ENCODE measurements at regions not wholly inside any gene's neighbourhood (a gene's known extent, or its start where the extent isn't known, plus 50 kb on each side); places are given as distances from the start of the nearest gene placed in this dataset.

DNA sequence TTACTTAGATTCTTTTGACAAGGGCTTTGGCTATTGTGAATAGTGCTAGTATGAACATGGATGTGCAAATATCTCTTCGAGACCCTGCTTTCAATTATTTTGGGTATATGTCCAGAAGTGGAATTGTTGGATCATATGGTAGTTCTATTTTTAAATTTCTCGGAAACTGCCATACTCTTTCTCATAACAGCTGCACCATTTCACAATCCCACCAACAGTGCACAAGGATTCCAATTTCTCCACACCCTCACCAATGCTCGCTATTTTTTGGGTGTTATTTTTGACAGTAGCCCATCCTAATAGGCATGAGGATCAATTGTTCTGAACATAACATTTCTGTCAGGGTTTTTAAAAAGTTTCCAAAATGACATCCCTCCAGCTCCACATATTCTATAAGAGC is 69.2 kb upstream of the ESR1 start:
- TF ChIP-seq, protein P1, sequence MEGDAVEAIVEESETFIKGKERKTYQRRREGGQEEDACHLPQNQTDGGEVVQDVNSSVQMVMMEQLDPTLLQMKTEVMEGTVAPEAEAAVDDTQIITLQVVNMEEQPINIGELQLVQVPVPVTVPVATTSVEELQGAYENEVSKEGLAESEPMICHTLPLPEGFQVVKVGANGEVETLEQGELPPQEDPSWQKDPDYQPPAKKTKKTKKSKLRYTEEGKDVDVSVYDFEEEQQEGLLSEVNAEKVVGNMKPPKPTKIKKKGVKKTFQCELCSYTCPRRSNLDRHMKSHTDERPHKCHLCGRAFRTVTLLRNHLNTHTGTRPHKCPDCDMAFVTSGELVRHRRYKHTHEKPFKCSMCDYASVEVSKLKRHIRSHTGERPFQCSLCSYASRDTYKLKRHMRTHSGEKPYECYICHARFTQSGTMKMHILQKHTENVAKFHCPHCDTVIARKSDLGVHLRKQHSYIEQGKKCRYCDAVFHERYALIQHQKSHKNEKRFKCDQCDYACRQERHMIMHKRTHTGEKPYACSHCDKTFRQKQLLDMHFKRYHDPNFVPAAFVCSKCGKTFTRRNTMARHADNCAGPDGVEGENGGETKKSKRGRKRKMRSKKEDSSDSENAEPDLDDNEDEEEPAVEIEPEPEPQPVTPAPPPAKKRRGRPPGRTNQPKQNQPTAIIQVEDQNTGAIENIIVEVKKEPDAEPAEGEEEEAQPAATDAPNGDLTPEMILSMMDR (IDR thresholded peaks at IDR 0.05): no peak
- TF ChIP-seq POLR2A (IDR thresholded peaks at IDR 0.05): no peak

Measured in body of pancreas (tissue), 4 donors.